SU-DHL-6 (cell line): ENCODE measurements at regions not wholly inside any gene's neighbourhood (a gene's known extent, or its start where the extent isn't known, plus 50 kb on each side); places are given as distances from the start of the nearest gene placed in this dataset.

ENCODE experiments used
- CTCF ChIP-seq: fragments of 200-600 bp; sonication (generic); IDR thresholded peaks from one replicate; pipeline ENCODE4 v1.5.1; 2017; ENCODE audit warnings: antibody characterized with exemption, mild to moderate bottlenecking, low read length, moderate library complexity; ENCODE audit not compliant: insufficient read depth, poor library complexity, severe bottlenecking
- EZH2phosphoT487 ChIP-seq: fragments of 200-600 bp; sonication (generic), shearing (Covaris generic); conservative IDR thresholded peaks from 2 replicates; pipeline ENCODE4 v1.6.1; 2018; ENCODE audit warnings: mild to moderate bottlenecking, antibody characterized with exemption, low read length, moderate library complexity, mixed read lengths

GRCh38 chr5:61263072-61263471 is 69.0 kb upstream of the ZSWIM6 start:
- TF ChIP-seq CTCF (no peak), EZH2phosphoT487 (no peak)
